ENCODE measurements at regions not wholly inside any gene's neighbourhood (a gene's known extent, or its start where the extent isn't known, plus 50 kb on each side); places are given as distances from the start of the nearest gene placed in this dataset.

DNA sequence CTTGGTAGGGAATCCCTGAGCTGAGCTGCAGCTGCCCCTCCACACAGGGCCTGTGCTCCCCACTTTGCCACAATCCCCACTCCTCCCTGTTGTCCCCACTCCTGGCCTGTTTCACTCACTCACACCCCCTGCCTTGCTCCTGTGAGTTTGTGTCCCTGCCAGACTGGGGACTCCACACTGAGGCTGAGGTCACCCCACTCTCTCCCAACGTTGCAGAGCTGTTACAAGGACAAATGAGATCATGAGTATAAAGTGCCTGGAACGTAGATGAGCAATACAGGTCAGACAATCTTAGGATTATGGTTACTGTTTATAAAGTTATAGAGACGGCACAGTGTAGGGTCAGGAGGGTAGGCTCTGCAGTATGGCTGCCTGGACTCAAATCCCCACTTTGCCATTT lies 426.0 kb upstream of the SULF2 start:
- no peak for TF ChIP-seq EZH2 (IDR thresholded peaks at IDR 0.05; ENCODE audit: low read depth)
- TF ChIP-seq, protein P1, sequence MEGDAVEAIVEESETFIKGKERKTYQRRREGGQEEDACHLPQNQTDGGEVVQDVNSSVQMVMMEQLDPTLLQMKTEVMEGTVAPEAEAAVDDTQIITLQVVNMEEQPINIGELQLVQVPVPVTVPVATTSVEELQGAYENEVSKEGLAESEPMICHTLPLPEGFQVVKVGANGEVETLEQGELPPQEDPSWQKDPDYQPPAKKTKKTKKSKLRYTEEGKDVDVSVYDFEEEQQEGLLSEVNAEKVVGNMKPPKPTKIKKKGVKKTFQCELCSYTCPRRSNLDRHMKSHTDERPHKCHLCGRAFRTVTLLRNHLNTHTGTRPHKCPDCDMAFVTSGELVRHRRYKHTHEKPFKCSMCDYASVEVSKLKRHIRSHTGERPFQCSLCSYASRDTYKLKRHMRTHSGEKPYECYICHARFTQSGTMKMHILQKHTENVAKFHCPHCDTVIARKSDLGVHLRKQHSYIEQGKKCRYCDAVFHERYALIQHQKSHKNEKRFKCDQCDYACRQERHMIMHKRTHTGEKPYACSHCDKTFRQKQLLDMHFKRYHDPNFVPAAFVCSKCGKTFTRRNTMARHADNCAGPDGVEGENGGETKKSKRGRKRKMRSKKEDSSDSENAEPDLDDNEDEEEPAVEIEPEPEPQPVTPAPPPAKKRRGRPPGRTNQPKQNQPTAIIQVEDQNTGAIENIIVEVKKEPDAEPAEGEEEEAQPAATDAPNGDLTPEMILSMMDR (conservative IDR thresholded peaks at IDR 0.05) = no peak
